HG02885 (cell line): ENCODE measurements at regions not wholly inside any gene's neighbourhood (a gene's known extent, or its start where the extent isn't known, plus 50 kb on each side); places are given as distances from the start of the nearest gene placed in this dataset.

Experiments
- ATAC-seq: cut with Tn5 transposase; IDR thresholded peaks from one replicate; pipeline ENCODE4 v1.9.1; 2021; ENCODE audit warnings: mild to moderate bottlenecking; ENCODE audit not compliant: unreplicated experiment, poor library complexity

DNA sequence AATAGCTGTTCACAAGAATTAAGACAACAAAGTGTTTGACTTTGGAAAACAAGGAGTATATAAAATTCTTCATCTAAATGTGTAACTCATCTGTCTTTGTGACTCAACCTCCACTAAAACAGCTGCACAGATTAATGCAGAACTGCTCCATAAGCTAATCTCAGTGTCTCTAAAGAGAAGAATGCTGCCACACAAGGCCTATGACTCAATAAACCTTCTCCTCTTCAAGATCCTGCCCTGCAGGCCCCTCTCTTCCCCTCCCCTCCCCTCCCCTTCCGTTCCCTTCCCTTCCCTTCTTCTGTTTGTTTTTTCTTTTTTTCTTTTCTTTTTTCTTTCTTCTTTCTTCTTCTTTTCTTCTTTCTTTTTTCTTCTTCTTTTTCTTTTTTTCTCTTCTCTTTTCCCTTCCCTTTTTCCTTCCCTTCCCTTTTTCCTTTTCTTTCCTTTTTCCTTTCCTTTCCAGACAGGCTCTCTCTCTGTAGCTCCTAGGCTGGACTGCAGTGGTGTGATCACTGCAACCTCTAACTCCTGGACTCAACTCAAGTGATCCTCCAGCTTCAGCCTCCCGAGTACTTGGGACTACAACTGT, 1052.8 kb downstream of the BRINP3 start:
- ATAC-seq, result no peak

DNA sequence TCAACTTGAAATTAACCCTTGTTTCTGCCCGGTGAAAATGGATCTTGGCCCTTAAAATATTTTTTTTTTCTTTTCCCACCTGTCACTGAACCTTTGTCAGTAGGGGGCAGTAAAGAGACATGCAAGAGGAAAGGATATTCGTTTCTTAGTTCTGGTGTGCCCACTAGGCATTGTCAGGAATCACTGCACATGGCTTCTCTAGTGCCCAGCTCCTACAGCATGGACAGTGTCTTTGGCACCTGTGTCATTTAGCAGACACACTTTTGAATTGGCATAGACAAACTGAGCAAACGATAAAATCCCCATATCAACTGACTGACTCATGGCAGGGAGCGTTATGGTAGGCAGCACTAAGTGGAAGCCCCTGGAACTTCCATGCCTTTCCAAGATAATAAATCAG, 1048.1 kb downstream of the BRINP3 start:
- ATAC-seq, result peak; percentile 37

GRCh38 chr1:189431447-189431846, 1046.2 kb downstream of the BRINP3 start:
- no peak for ATAC-seq

GRCh38 chr1:189432753-189433152, 1044.9 kb downstream of the BRINP3 start:
- no peak for ATAC-seq

DNA sequence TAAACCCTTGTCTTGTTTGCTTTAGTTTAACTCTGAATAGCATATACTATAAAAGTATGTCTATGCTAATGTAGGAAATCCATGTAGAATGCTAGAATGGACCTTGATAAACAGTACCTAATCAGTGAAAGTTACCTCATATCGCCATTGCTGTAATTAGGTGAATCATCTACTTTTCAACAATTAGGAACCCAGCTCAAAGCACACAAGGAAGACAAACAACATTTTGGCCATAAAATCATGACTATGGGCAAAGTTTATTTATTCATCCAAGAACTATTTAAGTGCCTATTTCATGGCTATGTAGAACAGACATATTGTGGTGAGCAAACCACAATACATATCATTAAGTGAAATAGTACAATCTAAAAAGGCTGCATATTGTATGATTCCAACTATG, 1043.2 kb downstream of the BRINP3 start:
- ATAC-seq, result no peak

DNA sequence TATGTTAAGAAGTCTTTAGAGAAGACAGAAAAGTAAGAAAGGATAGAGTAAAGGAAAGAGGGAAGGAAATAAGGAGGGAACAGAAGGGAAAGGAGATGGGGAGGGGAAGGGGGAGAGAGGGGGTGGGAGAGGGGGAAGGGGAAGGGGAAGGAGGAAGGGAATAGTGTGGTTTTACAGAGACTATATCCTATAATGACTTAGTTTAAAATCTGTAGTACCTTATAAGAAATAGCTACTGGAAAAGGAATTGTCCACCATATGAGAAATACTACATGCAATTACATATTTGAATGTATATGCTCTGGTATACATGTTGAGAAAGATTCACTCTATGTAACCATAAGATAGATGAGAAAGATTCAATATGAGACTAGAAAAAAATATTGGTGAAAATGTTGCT, 1042.3 kb downstream of the BRINP3 start:
- no peak for ATAC-seq

- ATAC-seq, result no peak
Measured at GRCh38 chr1:189438808-189439207, 1038.9 kb downstream of the BRINP3 start.

DNA sequence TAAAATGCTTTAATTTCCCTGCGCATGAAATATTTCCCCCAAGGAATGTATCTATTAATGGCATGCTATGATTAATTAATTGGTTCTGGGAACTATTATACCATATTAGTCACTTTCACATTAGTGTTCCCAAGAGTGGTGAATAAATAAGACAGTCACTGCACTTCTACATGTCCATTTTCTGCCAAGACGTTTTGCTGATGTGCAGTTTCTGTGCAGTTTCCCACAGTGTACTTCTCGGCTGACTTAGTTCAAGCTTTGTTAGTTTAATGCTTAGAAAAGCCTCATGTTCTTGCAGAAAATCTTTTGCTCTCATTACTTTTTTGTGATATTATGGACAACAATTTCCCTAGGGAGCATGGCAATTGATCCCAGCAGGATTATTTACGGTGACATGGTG, 1014.5 kb downstream of the BRINP3 start:
- ATAC-seq, result no peak

- ATAC-seq, result no peak
Measured at GRCh38 chr1:189496768-189497167, 980.9 kb downstream of the BRINP3 start.

DNA sequence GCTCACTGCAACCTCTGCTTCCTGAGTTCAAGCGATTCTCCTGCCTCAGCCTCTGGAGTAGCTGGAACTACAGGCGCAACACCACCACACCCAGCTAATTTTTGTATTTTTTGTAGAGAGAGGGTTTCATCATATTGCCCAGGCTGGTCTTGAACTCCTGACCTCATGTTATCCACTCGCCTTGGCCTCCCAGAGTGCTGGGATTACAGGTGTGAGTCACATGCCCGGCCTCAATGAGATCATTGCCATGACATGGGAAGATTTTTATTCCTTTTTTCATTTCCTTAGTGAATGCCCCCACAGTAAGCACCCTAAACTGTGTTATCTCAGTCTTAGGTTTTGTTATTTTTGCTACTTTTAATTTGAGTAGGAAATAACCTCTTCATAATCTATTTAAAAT, 977.9 kb downstream of the BRINP3 start:
- no peak for ATAC-seq

DNA sequence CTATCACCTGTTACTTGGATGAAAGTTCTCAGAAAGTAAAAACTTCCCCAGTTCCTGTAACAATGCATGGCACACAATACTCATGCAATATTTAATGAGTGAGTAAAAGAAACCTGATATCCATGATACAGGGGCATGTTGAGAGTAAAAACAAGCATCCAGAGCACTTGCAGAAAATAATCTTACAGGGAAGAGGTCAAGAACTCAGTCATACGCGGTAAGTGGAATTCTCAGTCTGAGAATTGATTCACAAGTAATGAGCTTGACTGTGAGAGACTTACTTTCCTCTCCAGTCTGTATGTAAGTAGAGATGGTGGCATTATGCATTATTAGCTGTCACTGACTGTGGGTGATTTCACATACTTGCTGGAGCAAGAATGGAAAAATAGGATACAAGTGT, 976.9 kb downstream of the BRINP3 start:
- ATAC-seq, result no peak

- ATAC-seq, result no peak
Measured at GRCh38 chr1:189510827-189511226, 966.8 kb downstream of the BRINP3 start.

- ATAC-seq, result no peak
Measured at GRCh38 chr1:189513091-189513490, 964.6 kb downstream of the BRINP3 start.

DNA sequence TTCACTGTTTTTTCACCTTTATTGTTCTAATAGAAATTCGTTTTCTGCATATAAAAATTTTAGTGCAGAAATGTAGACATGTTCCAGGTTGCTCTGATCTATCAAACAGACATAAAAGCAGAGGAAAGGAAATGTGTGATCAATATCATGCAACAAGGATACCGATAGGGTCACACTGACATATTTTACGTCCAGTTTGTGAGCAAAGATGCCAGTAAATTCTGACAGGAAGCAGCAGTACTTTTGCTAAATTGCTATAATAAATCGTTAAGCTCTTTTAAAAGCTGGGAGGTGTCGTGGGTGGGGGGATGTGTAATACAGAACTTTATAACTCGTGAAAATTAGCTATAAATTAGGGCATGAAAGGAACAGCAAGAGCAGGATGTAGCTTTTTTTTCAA, 955.2 kb downstream of the BRINP3 start:
- ATAC-seq, result no peak

GRCh38 chr1:189524501-189524900, 953.2 kb downstream of the BRINP3 start:
- ATAC-seq, result no peak

GRCh38 chr1:189530162-189530561, 947.5 kb downstream of the BRINP3 start:
- no peak for ATAC-seq

- ATAC-seq, result no peak
Measured at GRCh38 chr1:189538271-189538670, 939.4 kb downstream of the BRINP3 start.

- ATAC-seq, result no peak
Measured at GRCh38 chr1:189550498-189550897, 927.2 kb downstream of the BRINP3 start.

GRCh38 chr1:189563784-189564183, 913.9 kb downstream of the BRINP3 start:
- ATAC-seq, result no peak

- ATAC-seq, result no peak
Measured at GRCh38 chr1:189567890-189568289, 909.8 kb downstream of the BRINP3 start.

DNA sequence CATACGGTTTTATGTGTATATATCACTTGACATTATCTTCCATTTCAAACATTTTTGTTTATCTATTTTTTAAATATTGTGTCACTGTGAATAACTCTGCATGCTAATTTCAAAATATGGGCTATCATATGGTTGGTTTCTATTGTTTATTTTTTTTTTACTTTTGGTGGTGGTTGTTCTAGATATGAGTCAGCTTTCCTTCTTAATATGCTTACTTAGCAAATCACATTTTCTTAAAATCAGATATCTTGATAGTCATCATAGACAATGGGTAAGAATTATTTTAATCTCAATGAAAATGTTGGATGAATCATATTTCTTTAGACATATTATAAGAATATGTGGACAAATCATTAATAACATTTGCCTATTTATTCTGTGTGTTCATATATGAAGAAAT, 881.5 kb downstream of the BRINP3 start:
- ATAC-seq, result no peak

GRCh38 chr1:189597083-189597482, 880.6 kb downstream of the BRINP3 start:
- no peak for ATAC-seq

- ATAC-seq, result no peak
Measured at GRCh38 chr1:189605226-189605625, 872.4 kb downstream of the BRINP3 start.
